ENCODE measurements at regions not wholly inside any gene's neighbourhood (a gene's known extent, or its start where the extent isn't known, plus 50 kb on each side); places are given as distances from the start of the nearest gene placed in this dataset.

DNA sequence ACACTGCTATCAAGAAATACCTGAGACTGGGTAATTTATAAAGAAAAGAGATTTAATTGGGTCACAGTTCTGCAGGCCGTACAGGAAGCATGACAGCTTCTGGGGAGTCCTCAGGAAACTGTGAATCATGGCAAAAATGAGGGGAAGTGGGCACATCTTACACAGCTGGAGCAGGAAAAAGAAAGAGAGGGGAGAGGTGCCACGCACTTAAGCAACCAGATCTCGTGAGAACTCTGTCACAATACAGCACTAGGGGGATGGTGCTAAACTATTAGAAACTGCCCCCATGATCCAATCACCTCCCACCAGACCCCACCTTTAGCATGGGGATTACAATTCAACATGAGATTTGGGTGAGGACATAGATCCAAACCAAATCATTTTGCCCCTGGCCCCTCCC lies 105.5 kb upstream of the CPLX2 start:
- no peak for ATAC-seq (ENCODE audit: low FRiP score)
- no peak for TF ChIP-seq CTCF (IDR thresholded peaks at IDR 0.05)
- DNase-seq (ENCODE audit: low spot score), result no peak

GRCh38 chr5:175766963-175767362 lies 104.4 kb upstream of the CPLX2 start:
- DNase-seq (ENCODE audit: low spot score) (no peak), ATAC-seq (ENCODE audit: low FRiP score) (no peak)
- no peak for TF ChIP-seq CTCF (IDR thresholded peaks at IDR 0.05)

GRCh38 chr5:175772747-175773533 lies 98.4 kb upstream of the CPLX2 start:
- TF ChIP-seq CTCF (IDR thresholded peaks at IDR 0.05), result no peak
- no peak for DNase-seq (ENCODE audit: low spot score)
- peak; percentile 44 for ATAC-seq (ENCODE audit: low FRiP score)

GRCh38 chr5:175773534-175774070 lies 97.8 kb upstream of the CPLX2 start:
- DNase-seq (ENCODE audit: low spot score), result no peak
- no peak for TF ChIP-seq CTCF (IDR thresholded peaks at IDR 0.05)
- ATAC-seq (ENCODE audit: low FRiP score), result no peak

- ATAC-seq (ENCODE audit: low FRiP score) (no peak), DNase-seq (ENCODE audit: low spot score) (no peak)
- no peak for TF ChIP-seq CTCF (IDR thresholded peaks at IDR 0.05)
Observed at GRCh38 chr5:175775416-175775815, 96.0 kb upstream of the CPLX2 start.

GRCh38 chr5:175778951-175779503 lies 92.4 kb upstream of the CPLX2 start:
- TF ChIP-seq CTCF (IDR thresholded peaks at IDR 0.05), result no peak
- DNase-seq (ENCODE audit: low spot score) (no peak), ATAC-seq (ENCODE audit: low FRiP score) (no peak)

DNA sequence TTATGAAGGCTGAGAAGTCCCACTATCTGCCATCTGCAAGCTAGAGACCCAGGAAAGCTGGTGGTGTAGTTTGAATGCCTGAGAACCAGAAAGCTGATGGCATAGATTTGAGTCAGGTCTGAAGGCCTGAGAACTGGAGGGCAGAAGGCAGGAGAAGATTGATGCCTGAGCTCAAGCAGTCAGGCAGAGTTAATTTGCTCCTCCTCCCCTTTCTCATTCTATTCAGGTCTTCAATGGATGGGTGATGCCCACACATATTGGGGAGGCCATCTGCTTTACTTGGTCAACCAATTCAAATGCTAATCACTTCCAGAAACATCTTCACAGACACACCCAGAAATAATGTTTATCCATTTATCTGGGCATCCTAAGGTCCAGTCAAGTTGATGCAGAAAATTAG lies 87.6 kb upstream of the CPLX2 start:
- no peak for ATAC-seq (ENCODE audit: low FRiP score)
- no peak for TF ChIP-seq CTCF (IDR thresholded peaks at IDR 0.05)
- DNase-seq (ENCODE audit: low spot score), result no peak

Data from omental fat pad (tissue), 3 donors.